ENCODE measurements at regions not wholly inside any gene's neighbourhood (a gene's known extent, or its start where the extent isn't known, plus 50 kb on each side); places are given as distances from the start of the nearest gene placed in this dataset.

- H3K27me3 ChIP-seq = peaks cover 0 to 3% (median 0%) of the 10 kb centered on the region in 7 donors
- H3K27ac ChIP-seq = no peak overlapping the region
- no peak overlapping the region for H3K4me3 ChIP-seq
- peaks cover 0 to 5% (median 0%) of the 10 kb centered on the region in 11 donors for H3K9me3 ChIP-seq
- no peak for TF ChIP-seq CTCF (IDR thresholded peaks at IDR 0.05)
- intact Hi-C loops (cut with DNase I) = no loop called here
- 58 to 64% methylated on average over 11 of the region's 11 CpGs for WGBS, 2 donors
- no peak for DNase-seq
- no peaks in the 10 kb centered on the region for H3K4me1 ChIP-seq
- no peaks in the 10 kb centered on the region for H3K36me3 ChIP-seq
- no peak for ATAC-seq
These were observed 142.9 kb downstream of the ASCL1 start for GRCh38 chr12:103100257-103100831.

- no peak for ATAC-seq
- Histone ChIP-seq H3K9me3 (peaks cover 0 to 5% (median 0%) of the 10 kb centered on the region in 11 donors), H3K4me3 (no peak overlapping the region), H3K27ac (no peak overlapping the region), H3K36me3 (no peaks in the 10 kb centered on the region), H3K4me1 (no peaks in the 10 kb centered on the region), H3K27me3 (peaks cover 0 to 3% (median 0%) of the 10 kb centered on the region in 7 donors)
- WGBS, 2 donors = 67 to 70% methylated on average over 2 of the region's 2 CpGs
- intact Hi-C loops (cut with DNase I) = no loop called here
- DNase-seq = no peak
- TF ChIP-seq CTCF (IDR thresholded peaks at IDR 0.05) = no peak
These were observed 144.8 kb downstream of the ASCL1 start for GRCh38 chr12:103102225-103102744.

GRCh38 chr12:103105971-103106597, 148.6 kb downstream of the ASCL1 start:
- TF ChIP-seq CTCF (IDR thresholded peaks at IDR 0.05) = no peak
- intact Hi-C loops (cut with DNase I) = no loop called here
- no peak overlapping the region for H3K4me3 ChIP-seq
- peaks cover 0 to 3% (median 0%) of the 10 kb centered on the region in 7 donors for H3K27me3 ChIP-seq
- no peaks in the 10 kb centered on the region for H3K9me3 ChIP-seq
- 87 to 99% methylated on average over 2 of the region's 2 CpGs for WGBS, 2 donors
- H3K27ac ChIP-seq = no peak overlapping the region
- ATAC-seq = no peak
- no peaks in the 10 kb centered on the region for H3K36me3 ChIP-seq
- no peak for DNase-seq
- H3K4me1 ChIP-seq = no peaks in the 10 kb centered on the region

- WGBS, 2 donors = 56 to 66% methylated on average over 3 of the region's 3 CpGs
- ATAC-seq = no peak
- H3K9me3 ChIP-seq = no peaks in the 10 kb centered on the region
These were observed 152.4 kb downstream of the ASCL1 start for GRCh38 chr12:103109861-103110260.

More at GRCh38 chr12:103109861-103110260, 152.4 kb downstream of the ASCL1 start:
- Histone ChIP-seq H3K27ac (no peak overlapping the region), H3K36me3 (no peaks in the 10 kb centered on the region), H3K27me3 (no peaks in the 10 kb centered on the region), H3K4me3 (no peak overlapping the region), H3K4me1 (no peaks in the 10 kb centered on the region)
- intact Hi-C loops (cut with DNase I) = no loop called here
- TF ChIP-seq CTCF (IDR thresholded peaks at IDR 0.05) = no peak
- DNase-seq = no peak
